GM19351 (cell line): ENCODE measurements at regions not wholly inside any gene's neighbourhood (a gene's known extent, or its start where the extent isn't known, plus 50 kb on each side); places are given as distances from the start of the nearest gene placed in this dataset.

ENCODE experiments used
- ATAC-seq: cut with Tn5 transposase; IDR thresholded peaks from one replicate; pipeline ENCODE4 v1.9.1; 2021; ENCODE audit warnings: mild to moderate bottlenecking, moderate library complexity; ENCODE audit not compliant: unreplicated experiment

GRCh38 chr5:57695179-57695578 is 212.6 kb upstream of the ACTBL2 start:
- no peak for ATAC-seq

DNA sequence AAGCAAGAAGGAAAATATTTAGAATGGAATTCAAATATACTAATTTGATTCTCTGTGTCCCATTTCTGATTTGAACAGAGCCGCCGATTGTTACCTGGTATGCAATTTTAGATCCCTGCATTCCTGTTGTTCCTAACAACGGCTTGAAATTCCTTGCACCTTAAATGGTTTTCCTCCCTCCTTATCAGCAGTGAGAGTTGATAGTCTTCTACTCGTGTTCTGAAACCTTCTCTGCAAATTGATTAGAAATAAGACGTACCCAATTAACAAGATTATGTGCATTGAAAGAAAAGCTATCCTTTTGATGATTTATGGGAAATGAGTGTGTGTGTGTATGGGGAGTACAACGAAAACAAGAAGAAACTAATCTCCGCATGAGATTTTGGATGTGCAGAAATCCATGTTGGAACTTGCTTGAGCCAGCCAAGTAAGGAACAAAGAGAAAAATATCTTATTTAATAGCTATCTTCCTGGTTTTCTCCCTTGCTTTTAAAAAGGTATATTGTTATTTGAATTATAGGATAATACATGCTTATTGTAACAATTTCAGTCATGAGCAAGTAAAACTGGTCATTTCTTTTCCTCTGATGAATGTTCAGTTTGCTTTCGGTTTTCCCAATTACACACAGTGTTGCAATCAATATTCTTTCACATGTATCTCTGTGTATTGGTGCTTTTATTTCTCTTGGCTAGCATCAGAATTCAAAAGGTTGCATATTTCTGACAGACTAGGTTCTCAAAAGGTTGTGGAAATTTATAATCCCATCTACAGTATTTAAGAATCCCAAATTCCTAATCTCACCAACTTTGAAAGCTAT is 211.1 kb upstream of the ACTBL2 start:
- ATAC-seq = no peak

GRCh38 chr5:57692582-57693487 is 210.2 kb upstream of the ACTBL2 start:
- ATAC-seq = no peak

GRCh38 chr5:57690724-57691123 is 208.1 kb upstream of the ACTBL2 start:
- no peak for ATAC-seq

DNA sequence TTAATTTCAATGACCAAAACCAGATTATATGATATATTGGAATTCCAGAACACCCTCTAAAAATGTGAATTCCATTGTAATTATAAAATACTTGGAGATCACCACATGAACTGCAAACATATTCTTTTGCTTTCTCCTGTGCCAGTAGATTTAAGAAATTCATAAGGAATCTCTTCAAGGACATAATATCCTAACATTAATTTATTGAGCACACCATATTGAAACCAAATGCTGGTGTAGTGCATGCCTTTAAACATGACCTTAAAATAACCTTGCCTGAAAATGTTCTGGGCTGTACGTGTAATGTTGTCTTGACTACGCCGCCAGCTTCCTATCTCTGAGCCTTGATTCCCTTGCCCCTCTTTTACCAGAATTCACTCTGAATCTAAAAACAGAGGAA is 205.0 kb upstream of the ACTBL2 start:
- ATAC-seq = no peak

DNA sequence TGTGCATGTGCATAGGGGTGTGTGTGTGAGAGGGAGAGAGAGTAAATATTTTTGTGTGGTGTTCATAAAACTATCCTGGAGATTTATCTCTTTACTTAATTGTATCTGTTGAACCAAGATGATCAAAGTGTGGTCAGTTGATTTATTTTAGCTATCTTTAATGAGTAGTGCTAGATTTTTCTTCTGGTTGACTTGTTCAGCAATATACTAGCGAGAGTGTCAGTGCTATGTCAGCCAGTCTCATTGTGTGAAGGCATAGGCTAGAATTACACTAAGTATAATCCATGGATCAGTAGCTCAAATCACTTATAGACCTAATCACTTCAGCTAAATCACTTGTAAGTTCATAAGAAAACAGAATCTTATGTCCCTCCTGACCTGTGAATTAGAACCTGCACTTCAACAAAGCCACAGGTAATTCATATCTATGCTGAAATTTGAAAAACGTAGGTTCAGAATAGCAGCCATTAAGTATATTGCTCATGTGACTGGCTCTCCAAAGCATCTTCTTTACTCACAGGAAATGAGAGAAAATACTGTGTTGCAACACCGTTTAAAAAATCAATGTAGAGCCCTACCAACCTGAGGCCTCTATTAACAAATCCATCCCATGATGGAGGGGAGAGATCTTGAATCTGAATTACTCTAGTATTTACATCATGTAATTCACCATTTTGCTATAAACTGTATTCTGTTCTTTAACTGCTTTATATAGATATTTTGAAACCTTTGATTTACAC is 203.1 kb upstream of the ACTBL2 start:
- ATAC-seq = no peak

DNA sequence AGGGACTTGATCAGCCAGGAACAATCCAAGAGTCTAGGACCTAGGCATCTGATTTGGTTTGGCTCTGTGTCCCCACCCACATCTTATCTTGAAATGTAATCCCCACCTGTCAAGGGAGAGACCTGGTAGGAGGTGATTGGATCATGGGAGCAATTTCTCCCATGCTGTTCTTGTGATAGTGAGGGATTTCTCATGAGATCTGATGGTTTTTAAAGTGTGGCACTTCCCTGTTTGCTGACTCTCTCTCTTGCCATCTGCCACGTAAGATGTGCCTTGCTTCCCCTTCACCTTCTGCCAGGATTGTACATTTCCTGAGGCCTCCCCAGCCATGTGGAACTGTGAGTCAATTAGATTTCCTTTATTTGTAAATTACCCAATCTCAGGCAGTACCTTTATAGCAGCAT is 201.7 kb upstream of the ACTBL2 start:
- no peak for ATAC-seq

GRCh38 chr5:57683036-57683630 is 200.5 kb upstream of the ACTBL2 start:
- no peak for ATAC-seq

GRCh38 chr5:57681942-57682341 is 199.3 kb upstream of the ACTBL2 start:
- ATAC-seq = no peak

DNA sequence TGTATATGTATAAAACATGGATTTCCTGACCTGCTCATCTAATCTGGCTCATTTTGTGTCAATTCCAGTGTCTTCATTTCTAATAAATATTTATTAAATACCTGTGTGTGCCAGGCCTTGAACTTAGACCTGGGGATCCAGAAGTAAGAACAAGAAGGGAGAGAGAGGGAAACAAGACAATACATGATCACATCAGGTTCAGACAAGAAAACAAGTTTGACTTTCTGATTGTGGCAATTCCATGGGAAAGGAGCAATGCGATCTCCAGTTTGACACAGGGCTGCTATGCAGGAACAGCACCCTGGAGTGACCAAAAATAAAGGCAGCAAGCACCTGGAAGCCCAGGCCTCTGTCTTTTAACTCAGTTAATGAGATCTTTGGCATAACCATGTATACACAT is 198.1 kb upstream of the ACTBL2 start:
- ATAC-seq = no peak

DNA sequence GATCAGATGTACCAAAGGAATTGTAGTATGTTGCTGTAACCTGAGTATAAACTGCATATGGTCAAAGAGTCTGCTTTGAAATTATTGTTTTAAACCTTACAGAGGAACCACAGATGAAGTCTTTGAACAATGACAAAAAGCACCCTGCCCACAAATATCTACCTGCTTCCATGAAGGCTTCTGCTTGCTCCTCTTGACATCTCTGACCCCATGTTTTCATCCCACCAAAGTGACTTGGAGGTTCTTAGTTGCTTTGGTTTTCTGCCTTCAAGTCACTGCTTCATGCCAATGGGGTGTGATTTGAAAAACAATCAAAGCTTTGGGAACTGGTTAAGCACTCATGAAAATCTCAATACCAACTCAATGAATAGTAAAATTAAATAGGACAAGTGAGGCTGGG is 194.6 kb upstream of the ACTBL2 start:
- ATAC-seq = no peak

GRCh38 chr5:57676222-57677098 is 193.8 kb upstream of the ACTBL2 start:
- ATAC-seq = no peak

GRCh38 chr5:57675236-57675635 is 192.6 kb upstream of the ACTBL2 start:
- ATAC-seq = no peak

DNA sequence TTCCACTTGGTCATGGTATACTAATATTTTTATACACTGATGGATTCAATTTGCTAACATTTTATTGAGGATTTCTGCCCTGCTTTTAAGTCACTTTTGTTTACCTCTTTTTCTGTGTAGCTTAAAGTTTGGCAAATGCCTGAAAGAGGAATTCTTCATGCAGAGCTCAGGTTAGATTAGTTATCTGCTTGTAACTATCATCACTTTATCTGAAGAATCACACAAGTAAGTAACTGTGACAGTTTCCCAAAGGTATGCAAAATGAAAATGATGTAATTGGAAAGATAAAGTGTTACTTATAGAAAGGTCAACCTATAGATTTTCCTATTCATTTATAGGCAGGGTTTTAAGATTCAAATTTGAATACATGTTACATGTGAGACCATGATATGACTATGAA is 188.8 kb upstream of the ACTBL2 start:
- no peak for ATAC-seq

- ATAC-seq = no peak
These were observed 184.0 kb upstream of the ACTBL2 start for GRCh38 chr5:57666582-57666981.

DNA sequence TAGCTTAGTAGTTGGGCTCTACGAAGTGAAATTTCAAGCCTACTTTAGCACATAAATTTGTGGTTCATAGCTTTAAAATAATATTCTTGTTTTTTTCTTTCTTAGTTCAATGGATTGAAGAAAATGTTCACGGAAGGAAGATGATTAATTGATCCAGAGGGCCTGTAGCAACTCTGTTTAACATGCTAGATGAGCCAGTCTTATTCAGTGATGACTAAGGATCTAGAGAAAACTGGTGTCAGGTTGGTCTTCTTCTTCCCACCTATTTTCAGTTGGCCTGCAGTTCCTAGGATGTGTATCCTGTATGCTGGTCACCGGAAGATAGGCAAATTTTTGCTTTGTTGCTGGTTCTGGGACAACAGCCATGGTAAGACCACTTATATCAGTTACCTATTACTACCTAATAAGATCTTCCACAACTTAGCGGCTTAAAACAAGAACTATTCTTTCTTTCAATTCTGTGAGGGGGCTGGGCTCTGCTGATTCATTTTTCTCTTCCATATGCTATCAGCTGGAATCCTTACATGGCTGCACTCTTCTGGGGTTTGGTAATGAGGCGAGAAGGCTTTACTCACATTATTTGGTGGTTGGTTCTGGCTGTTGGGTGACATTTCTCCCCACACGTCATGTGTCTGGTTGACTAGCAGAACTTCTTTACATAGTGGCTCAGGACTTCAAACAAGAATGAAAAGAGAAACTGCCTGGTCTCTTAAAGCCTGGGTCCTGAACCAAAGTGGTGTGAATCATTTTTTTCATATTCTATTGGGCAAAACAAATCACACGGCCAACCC is 182.7 kb upstream of the ACTBL2 start:
- ATAC-seq = no peak

GRCh38 chr5:57664700-57665099 is 182.1 kb upstream of the ACTBL2 start:
- ATAC-seq = no peak

GRCh38 chr5:57663466-57663865 is 180.9 kb upstream of the ACTBL2 start:
- no peak for ATAC-seq

DNA sequence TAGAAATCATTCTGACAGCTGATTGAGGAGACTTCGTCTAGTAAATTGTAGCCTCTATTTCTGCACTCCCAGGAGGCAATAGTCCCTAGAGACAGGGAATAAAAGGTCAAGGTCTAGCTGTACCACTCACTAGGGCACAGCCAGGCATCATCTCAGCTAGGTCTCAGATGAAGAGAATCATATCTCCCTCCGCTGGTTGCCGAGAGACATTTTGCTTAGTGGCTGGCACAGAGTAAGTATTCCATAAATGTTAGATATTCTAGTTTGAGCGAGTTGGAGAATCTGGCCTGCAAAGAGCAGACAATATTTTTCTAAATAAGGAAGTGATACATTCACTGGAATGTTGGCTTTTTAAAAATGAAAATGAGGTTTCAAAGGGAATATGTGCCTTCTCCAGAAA is 180.4 kb upstream of the ACTBL2 start:
- no peak for ATAC-seq
